GM23338 (cell line): ENCODE measurements at regions not wholly inside any gene's neighbourhood (a gene's known extent, or its start where the extent isn't known, plus 50 kb on each side); places are given as distances from the start of the nearest gene placed in this dataset.

Experiments used
- ATAC-seq: fragments of 200-7000 bp; cut with Tn5 transposase; 3 replicates; pipeline ENCODE4 v1.9.1; 2020
- DNase-seq: peaks from one replicate; pipeline ENCODE4 v3.0.0-alpha.2; 2015; ENCODE audit warnings: low spot score
- H2AFZ ChIP-seq: fragments of 200-600 bp; sonication (generic); 2 replicates; pipeline ENCODE4 v1.8.0; 2016; ENCODE audit warnings: antibody characterized with exemption, mild to moderate bottlenecking, moderate library complexity
- H3F3A ChIP-seq: fragments of 200-600 bp; sonication (generic); replicated peaks from 2 replicates; pipeline ENCODE4 v1.8.0; 2017; ENCODE audit warnings: antibody characterized with exemption, mixed run types, low read depth
- H3K27ac ChIP-seq: fragments of 200-600 bp; sonication (generic); 2 replicates; pipeline ENCODE4 v1.6.1; 2016; ENCODE audit warnings: low read depth
- H3K27me3 ChIP-seq: fragments of 200-600 bp; sonication (generic); 2 replicates; pipeline ENCODE4 v1.8.0; 2016; ENCODE audit warnings: mild to moderate bottlenecking, mixed run types, moderate library complexity; ENCODE audit not compliant: insufficient read depth
- H3K36me3 ChIP-seq: fragments of 200-600 bp; sonication (generic); 2 replicates; pipeline ENCODE4 v1.8.0; 2016; ENCODE audit warnings: mild to moderate bottlenecking; ENCODE audit not compliant: insufficient read depth
- H3K4me1 ChIP-seq: fragments of 200-600 bp; sonication (generic); 2 replicates; pipeline ENCODE4 v1.8.0; 2016; ENCODE audit warnings: mild to moderate bottlenecking, moderate library complexity; ENCODE audit not compliant: insufficient read depth
- H3K4me2 ChIP-seq: fragments of 200-600 bp; sonication (generic); 2 replicates; pipeline ENCODE4 v1.7.1; 2017; ENCODE audit warnings: mixed run types
- H3K4me3 ChIP-seq: fragments of 200-600 bp; sonication (generic); 2 replicates; pipeline ENCODE4 v1.6.1; 2016; ENCODE audit warnings: mixed run types
- H3K79me2 ChIP-seq: fragments of 200-600 bp; sonication (generic); replicated peaks from 2 replicates; pipeline ENCODE4 v1.8.0; 2017; ENCODE audit warnings: mild to moderate bottlenecking; ENCODE audit not compliant: insufficient read depth
- H3K9me2 ChIP-seq: fragments of 200-600 bp; sonication (generic); 2 replicates; pipeline ENCODE4 v1.8.0; 2017; ENCODE audit not compliant: insufficient read depth
- H4K20me1 ChIP-seq: fragments of 200-600 bp; sonication (generic); replicated peaks from 2 replicates; pipeline ENCODE4 v1.8.0; 2017; ENCODE audit warnings: mild to moderate bottlenecking; ENCODE audit not compliant: insufficient read depth
- H3K27ac Mint-ChIP-seq: 2 replicates; pipeline ENCODE4 v1.8.0; 2020; ENCODE audit warnings: inconsistent platforms, mild to moderate bottlenecking, moderate library complexity, mixed read lengths
- H3K27me3 Mint-ChIP-seq: 3 replicates; pipeline ENCODE4 v1.8.0; 2022; ENCODE audit warnings: low read depth, mild to moderate bottlenecking, moderate library complexity, mixed read lengths, inconsistent platforms; ENCODE audit not compliant: insufficient read depth, poor library complexity
- H3K36me3 Mint-ChIP-seq: 3 replicates; pipeline ENCODE4 v1.8.0; 2021; ENCODE audit warnings: low read depth, mild to moderate bottlenecking, inconsistent platforms, moderate library complexity, mixed read lengths
- H3K4me1 Mint-ChIP-seq: 3 replicates; pipeline ENCODE4 v1.8.0; 2020; ENCODE audit warnings: mild to moderate bottlenecking, inconsistent platforms, mixed read lengths
- H3K4me3 Mint-ChIP-seq: 3 replicates; pipeline ENCODE4 v1.8.0; 2021; ENCODE audit warnings: moderate library complexity, mild to moderate bottlenecking, inconsistent platforms, mixed read lengths
- H3K9me3 Mint-ChIP-seq: 3 replicates; pipeline ENCODE4 v1.8.0; 2020; ENCODE audit warnings: moderate library complexity, mild to moderate bottlenecking, inconsistent platforms, mixed read lengths
- CREB1 ChIP-seq: fragments of 250-450 bp; sonication (Bioruptor Pico); IDR thresholded peaks from 2 replicates; pipeline ENCODE4 v1.5.0; 2020; ENCODE audit warnings: low read depth, mild to moderate bottlenecking, moderate library complexity
- POLR2AphosphoS5 ChIP-seq: IDR thresholded peaks from 2 replicates; pipeline ENCODE4 v1.6.1; 2016; ENCODE audit warnings: antibody characterized with exemption, low read depth
- ZNF114 ChIP-seq: fragments of 250-450 bp; sonication (Bioruptor Pico); IDR thresholded peaks from 2 replicates; pipeline ENCODE4 v1.5.0; 2020; ENCODE audit warnings: mild to moderate bottlenecking, moderate library complexity
- ZNF331 ChIP-seq: fragments of 250-450 bp; sonication (Bioruptor Pico); IDR thresholded peaks from 2 replicates; pipeline ENCODE4 v1.5.0; 2020; ENCODE audit warnings: low read depth, mild to moderate bottlenecking, moderate library complexity
- TF ChIP-seq, protein P1 (sequence below): fragments of 250-450 bp; sonication (Bioruptor Pico); IDR thresholded peaks from 2 replicates; pipeline ENCODE4 v1.5.0; 2020; ENCODE audit warnings: mild to moderate bottlenecking, moderate library complexity
- TF ChIP-seq, protein P2 (sequence below): IDR thresholded peaks from one replicate; pipeline ENCODE4 v1.6.1; 2018; ENCODE audit warnings: antibody characterized with exemption; ENCODE audit not compliant: unreplicated experiment
- TF ChIP-seq, protein P3 (sequence below): IDR thresholded peaks from 2 replicates; pipeline ENCODE4 v1.6.1; 2016; ENCODE audit warnings: antibody characterized with exemption

DNA sequence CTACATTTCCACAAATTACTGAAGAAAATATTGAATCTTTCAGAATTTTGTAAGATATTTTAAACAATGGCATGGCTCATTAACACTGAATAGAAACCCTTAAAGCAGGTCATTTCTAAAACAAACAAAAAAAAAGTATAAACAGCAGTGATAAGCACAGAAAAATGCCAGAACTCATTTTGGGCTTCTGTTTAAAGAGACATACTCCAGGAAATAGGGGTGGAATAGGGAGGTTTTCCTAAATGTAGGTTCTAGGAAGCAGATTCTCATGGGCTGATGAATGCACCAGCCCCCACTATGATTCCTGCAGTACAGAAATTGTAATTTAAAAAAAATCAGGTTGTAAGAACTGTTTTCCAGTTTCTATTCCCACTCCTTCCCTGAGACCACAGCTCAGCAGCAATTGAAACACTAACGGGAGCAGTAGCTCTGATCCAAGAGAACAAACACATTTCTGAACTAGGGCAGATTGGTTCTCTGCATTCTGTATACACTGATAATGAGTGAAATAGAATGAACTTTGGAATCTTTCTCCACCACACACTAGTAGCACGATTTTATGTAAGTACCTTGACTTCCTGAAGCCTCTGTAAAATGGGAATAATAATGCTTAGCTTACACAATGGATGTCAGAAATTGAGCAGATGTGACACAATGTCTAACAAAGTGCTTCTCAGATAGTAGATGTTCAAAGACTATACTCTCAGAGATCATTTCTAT, 115.6 kb upstream of the TMTC1 start (continued):
- TF ChIP-seq, protein P1, sequence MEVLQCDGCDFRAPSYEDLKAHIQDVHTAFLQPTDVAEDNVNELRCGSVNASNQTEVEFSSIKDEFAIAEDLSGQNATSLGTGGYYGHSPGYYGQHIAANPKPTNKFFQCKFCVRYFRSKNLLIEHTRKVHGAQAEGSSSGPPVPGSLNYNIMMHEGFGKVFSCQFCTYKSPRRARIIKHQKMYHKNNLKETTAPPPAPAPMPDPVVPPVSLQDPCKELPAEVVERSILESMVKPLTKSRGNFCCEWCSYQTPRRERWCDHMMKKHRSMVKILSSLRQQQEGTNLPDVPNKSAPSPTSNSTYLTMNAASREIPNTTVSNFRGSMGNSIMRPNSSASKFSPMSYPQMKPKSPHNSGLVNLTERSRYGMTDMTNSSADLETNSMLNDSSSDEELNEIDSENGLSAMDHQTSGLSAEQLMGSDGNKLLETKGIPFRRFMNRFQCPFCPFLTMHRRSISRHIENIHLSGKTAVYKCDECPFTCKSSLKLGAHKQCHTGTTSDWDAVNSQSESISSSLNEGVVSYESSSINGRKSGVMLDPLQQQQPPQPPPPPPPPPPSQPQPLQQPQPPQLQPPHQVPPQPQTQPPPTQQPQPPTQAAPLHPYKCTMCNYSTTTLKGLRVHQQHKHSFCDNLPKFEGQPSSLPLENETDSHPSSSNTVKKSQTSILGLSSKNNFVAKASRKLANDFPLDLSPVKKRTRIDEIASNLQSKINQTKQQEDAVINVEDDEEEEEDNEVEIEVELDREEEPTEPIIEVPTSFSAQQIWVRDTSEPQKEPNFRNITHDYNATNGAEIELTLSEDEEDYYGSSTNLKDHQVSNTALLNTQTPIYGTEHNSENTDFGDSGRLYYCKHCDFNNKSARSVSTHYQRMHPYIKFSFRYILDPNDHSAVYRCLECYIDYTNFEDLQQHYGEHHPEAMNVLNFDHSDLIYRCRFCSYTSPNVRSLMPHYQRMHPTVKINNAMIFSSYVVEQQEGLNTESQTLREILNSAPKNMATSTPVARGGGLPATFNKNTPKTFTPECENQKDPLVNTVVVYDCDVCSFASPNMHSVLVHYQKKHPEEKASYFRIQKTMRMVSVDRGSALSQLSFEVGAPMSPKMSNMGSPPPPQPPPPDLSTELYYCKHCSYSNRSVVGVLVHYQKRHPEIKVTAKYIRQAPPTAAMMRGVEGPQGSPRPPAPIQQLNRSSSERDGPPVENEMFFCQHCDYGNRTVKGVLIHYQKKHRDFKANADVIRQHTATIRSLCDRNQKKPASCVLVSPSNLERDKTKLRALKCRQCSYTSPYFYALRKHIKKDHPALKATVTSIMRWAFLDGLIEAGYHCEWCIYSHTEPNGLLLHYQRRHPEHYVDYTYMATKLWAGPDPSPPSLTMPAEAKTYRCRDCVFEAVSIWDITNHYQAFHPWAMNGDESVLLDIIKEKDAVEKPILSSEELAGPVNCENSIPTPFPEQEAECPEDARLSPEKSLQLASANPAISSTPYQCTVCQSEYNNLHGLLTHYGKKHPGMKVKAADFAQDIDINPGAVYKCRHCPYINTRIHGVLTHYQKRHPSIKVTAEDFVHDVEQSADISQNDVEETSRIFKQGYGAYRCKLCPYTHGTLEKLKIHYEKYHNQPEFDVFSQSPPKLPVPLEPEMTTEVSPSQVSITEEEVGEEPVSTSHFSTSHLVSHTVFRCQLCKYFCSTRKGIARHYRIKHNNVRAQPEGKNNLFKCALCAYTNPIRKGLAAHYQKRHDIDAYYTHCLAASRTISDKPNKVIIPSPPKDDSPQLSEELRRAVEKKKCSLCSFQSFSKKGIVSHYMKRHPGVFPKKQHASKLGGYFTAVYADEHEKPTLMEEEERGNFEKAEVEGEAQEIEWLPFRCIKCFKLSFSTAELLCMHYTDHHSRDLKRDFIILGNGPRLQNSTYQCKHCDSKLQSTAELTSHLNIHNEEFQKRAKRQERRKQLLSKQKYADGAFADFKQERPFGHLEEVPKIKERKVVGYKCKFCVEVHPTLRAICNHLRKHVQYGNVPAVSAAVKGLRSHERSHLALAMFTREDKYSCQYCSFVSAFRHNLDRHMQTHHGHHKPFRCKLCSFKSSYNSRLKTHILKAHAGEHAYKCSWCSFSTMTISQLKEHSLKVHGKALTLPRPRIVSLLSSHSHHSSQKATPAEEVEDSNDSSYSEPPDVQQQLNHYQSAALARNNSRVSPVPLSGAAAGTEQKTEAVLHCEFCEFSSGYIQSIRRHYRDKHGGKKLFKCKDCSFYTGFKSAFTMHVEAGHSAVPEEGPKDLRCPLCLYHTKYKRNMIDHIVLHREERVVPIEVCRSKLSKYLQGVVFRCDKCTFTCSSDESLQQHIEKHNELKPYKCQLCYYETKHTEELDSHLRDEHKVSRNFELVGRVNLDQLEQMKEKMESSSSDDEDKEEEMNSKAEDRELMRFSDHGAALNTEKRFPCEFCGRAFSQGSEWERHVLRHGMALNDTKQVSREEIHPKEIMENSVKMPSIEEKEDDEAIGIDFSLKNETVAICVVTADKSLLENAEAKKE (CRISPR knock-in tag): no peak
- TF ChIP-seq, protein P2, sequence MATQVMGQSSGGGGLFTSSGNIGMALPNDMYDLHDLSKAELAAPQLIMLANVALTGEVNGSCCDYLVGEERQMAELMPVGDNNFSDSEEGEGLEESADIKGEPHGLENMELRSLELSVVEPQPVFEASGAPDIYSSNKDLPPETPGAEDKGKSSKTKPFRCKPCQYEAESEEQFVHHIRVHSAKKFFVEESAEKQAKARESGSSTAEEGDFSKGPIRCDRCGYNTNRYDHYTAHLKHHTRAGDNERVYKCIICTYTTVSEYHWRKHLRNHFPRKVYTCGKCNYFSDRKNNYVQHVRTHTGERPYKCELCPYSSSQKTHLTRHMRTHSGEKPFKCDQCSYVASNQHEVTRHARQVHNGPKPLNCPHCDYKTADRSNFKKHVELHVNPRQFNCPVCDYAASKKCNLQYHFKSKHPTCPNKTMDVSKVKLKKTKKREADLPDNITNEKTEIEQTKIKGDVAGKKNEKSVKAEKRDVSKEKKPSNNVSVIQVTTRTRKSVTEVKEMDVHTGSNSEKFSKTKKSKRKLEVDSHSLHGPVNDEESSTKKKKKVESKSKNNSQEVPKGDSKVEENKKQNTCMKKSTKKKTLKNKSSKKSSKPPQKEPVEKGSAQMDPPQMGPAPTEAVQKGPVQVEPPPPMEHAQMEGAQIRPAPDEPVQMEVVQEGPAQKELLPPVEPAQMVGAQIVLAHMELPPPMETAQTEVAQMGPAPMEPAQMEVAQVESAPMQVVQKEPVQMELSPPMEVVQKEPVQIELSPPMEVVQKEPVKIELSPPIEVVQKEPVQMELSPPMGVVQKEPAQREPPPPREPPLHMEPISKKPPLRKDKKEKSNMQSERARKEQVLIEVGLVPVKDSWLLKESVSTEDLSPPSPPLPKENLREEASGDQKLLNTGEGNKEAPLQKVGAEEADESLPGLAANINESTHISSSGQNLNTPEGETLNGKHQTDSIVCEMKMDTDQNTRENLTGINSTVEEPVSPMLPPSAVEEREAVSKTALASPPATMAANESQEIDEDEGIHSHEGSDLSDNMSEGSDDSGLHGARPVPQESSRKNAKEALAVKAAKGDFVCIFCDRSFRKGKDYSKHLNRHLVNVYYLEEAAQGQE: no peak
- TF ChIP-seq ZNF114 (CRISPR knock-in tag) (no peak), POLR2AphosphoS5 (no peak)

DNA sequence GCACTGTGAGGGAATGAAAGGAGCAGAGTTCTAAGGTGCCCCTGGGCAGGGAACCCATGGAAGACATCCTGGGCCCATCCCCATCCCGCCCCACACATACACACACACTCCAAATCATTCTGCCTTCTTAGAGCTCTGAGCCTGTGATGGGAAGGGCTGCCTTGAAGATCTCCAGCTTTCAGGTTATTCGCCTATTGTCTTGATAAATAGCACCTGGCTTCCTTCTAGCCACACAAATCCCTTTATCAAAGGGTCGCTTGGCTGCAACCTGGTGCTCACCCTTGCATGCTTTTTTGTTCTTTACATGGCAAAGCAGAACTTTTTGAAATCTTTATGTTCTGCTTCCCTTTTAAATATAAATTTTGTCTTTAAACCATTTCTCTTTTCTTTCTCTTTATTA, 112.2 kb upstream of the TMTC1 start:
- Histone ChIP-seq H3K4me2 (peak overlapping the region; percentile 25; the same call in 1 of the 2 replicates), H2AFZ (no peak overlapping the region; the same call in 1 of the 2 replicates), H3K27me3 (no peaks in the 10 kb centered on the region), H3K27ac (no peak overlapping the region), H3K9me2 (peaks cover 5% of the 10 kb centered on the region; the same call in 1 of the 2 replicates), H3K36me3 (no peaks in the 10 kb centered on the region), H3K4me1 (peaks cover 7% of the 10 kb centered on the region; the same call in 1 of the 2 replicates), H4K20me1 (no peaks in the 10 kb centered on the region), H3F3A (no peaks in the 10 kb centered on the region), H3K4me3 (no peak overlapping the region), H3K79me2 (no peaks in the 10 kb centered on the region)
- peaks cover 17% of the 10 kb centered on the region for H3K4me1 Mint-ChIP-seq
- H3K27me3 Mint-ChIP-seq: no peaks in the 10 kb centered on the region
- no peak overlapping the region for H3K27ac Mint-ChIP-seq
- H3K9me3 Mint-ChIP-seq: peaks cover 3% of the 10 kb centered on the region; the same call in 2 of the 3 replicates
- H3K4me3 Mint-ChIP-seq: no peak overlapping the region
- ATAC-seq (peak; percentile 81), DNase-seq (peak; percentile 39)
- no peaks in the 10 kb centered on the region; the same call in 2 of the 3 replicates for H3K36me3 Mint-ChIP-seq
- TF ChIP-seq CREB1: no peak
- TF ChIP-seq, protein P3, sequence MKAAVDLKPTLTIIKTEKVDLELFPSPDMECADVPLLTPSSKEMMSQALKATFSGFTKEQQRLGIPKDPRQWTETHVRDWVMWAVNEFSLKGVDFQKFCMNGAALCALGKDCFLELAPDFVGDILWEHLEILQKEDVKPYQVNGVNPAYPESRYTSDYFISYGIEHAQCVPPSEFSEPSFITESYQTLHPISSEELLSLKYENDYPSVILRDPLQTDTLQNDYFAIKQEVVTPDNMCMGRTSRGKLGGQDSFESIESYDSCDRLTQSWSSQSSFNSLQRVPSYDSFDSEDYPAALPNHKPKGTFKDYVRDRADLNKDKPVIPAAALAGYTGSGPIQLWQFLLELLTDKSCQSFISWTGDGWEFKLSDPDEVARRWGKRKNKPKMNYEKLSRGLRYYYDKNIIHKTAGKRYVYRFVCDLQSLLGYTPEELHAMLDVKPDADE: no peak
- no peak for TF ChIP-seq ZNF331 (CRISPR knock-in tag)
